Thoracic aorta (tissue), 2 donors: ENCODE measurements at regions not wholly inside any gene's neighbourhood (a gene's known extent, or its start where the extent isn't known, plus 50 kb on each side); places are given as distances from the start of the nearest gene placed in this dataset.

ENCODE experiments used
- ATAC-seq: fragments of 150-250 bp; one replicate; pipeline ENCODE4 v1.8.0; 2017; ENCODE audit warnings: low read depth; ENCODE audit not compliant: insufficient number of reproducible peaks, low FRiP score
- DNase-seq: peaks from one replicate; pipeline ENCODE4 v3.0.0-alpha.2; 2020; ENCODE audit warnings: low spot score
- H3K27ac ChIP-seq, 2 donors: fragments of 200-600 bp; sonication (generic); 1 replicate in 1 of 2; 2 replicates in 1 of 2; pipeline ENCODE4 v1.5.1; 2016; ENCODE audit warnings: mild to moderate bottlenecking in 2 of 2, moderate library complexity in 2 of 2
- H3K27me3 ChIP-seq: fragments of 200-600 bp; sonication (generic); replicated peaks from 2 replicates; pipeline ENCODE4 v1.6.0; 2016; ENCODE audit warnings: mild to moderate bottlenecking; ENCODE audit not compliant: insufficient read depth
- H3K36me3 ChIP-seq: fragments of 200-600 bp; sonication (generic); one replicate; pipeline ENCODE4 v1.5.1; 2016
- H3K4me1 ChIP-seq, 2 donors: fragments of 200-600 bp; sonication (generic); 1 replicate in 1 of 2; 2 replicates in 1 of 2; pipeline versions ENCODE4 v1.5.1 to v1.6.0; 2016; ENCODE audit warnings: low read depth in 2 of 2, mild to moderate bottlenecking in 1 of 2; ENCODE audit not compliant: control insufficient read depth in 1 of 2
- H3K4me3 ChIP-seq: fragments of 200-600 bp; sonication (generic); 2 replicates; pipeline ENCODE4 v1.5.1; 2016; ENCODE audit warnings: mild to moderate bottlenecking
- H3K9me3 ChIP-seq: fragments of 200-600 bp; sonication (generic); 2 replicates; pipeline ENCODE4 v1.5.1; 2016
- TF ChIP-seq, protein P1 (sequence below): fragments of 200-600 bp; sonication (generic); IDR thresholded peaks from one replicate; pipeline ENCODE4 v1.5.1; 2019; ENCODE audit warnings: antibody characterized with exemption

DNA sequence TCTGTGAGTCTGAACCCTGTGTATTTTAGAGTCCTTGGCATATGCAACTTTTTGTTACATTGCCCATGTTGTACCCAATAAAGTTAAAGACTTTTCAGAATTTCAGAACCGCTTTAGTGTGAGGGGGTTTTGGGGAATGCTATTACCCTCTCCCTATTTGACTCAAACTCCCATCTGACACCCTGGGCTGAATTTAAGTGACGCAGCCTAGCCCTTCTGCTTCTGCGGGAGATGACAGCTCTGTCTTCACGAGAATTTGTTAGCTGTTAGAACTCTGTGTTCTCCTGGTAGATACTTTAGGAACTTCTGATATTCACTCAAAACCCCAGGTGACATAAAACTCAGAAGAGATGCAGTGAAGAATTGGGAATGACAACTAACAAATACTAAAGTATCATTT is 500.6 kb upstream of the ID4 start:
- Histone ChIP-seq H3K27me3 (no peaks in the 10 kb centered on the region), H3K27ac (no peak overlapping the region), H3K4me3 (no peak overlapping the region), H3K36me3 (no peaks in the 10 kb centered on the region), H3K9me3 (no peaks in the 10 kb centered on the region), H3K4me1 (no peaks in the 10 kb centered on the region)
- DNase-seq = no peak
- no peak for ATAC-seq
- TF ChIP-seq, protein P1, sequence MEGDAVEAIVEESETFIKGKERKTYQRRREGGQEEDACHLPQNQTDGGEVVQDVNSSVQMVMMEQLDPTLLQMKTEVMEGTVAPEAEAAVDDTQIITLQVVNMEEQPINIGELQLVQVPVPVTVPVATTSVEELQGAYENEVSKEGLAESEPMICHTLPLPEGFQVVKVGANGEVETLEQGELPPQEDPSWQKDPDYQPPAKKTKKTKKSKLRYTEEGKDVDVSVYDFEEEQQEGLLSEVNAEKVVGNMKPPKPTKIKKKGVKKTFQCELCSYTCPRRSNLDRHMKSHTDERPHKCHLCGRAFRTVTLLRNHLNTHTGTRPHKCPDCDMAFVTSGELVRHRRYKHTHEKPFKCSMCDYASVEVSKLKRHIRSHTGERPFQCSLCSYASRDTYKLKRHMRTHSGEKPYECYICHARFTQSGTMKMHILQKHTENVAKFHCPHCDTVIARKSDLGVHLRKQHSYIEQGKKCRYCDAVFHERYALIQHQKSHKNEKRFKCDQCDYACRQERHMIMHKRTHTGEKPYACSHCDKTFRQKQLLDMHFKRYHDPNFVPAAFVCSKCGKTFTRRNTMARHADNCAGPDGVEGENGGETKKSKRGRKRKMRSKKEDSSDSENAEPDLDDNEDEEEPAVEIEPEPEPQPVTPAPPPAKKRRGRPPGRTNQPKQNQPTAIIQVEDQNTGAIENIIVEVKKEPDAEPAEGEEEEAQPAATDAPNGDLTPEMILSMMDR = no peak

GRCh38 chr6:19337101-19337500 is 500.1 kb upstream of the ID4 start:
- Histone ChIP-seq H3K9me3 (no peaks in the 10 kb centered on the region), H3K4me1 (no peaks in the 10 kb centered on the region), H3K4me3 (no peak overlapping the region), H3K27me3 (no peaks in the 10 kb centered on the region), H3K27ac (no peak overlapping the region), H3K36me3 (no peaks in the 10 kb centered on the region)
- DNase-seq (no peak), ATAC-seq (no peak)
- TF ChIP-seq, protein P1 = no peak

GRCh38 chr6:19342616-19343015 is 494.6 kb upstream of the ID4 start:
- ATAC-seq = no peak
- no peak for DNase-seq
- Histone ChIP-seq H3K36me3 (no peaks in the 10 kb centered on the region), H3K4me1 (no peaks in the 10 kb centered on the region), H3K27ac (no peak overlapping the region), H3K27me3 (no peaks in the 10 kb centered on the region), H3K9me3 (peaks cover 3% of the 10 kb centered on the region), H3K4me3 (no peak overlapping the region)
- TF ChIP-seq, protein P1 = no peak

GRCh38 chr6:19349429-19349828 is 487.7 kb upstream of the ID4 start:
- Histone ChIP-seq H3K4me1 (no peaks in the 10 kb centered on the region), H3K36me3 (no peaks in the 10 kb centered on the region), H3K27me3 (no peaks in the 10 kb centered on the region), H3K27ac (no peak overlapping the region), H3K9me3 (peaks cover 6% of the 10 kb centered on the region), H3K4me3 (no peak overlapping the region)
- DNase-seq (no peak), ATAC-seq (no peak)
- TF ChIP-seq, protein P1 = no peak

- H3K27ac ChIP-seq = no peak overlapping the region
- H3K4me3 ChIP-seq = no peak overlapping the region
- H3K27me3 ChIP-seq = no peaks in the 10 kb centered on the region
- no peaks in the 10 kb centered on the region for H3K4me1 ChIP-seq
- TF ChIP-seq, protein P1 = no peak
- no peak for ATAC-seq
- no peak for DNase-seq
- H3K9me3 ChIP-seq = peaks cover 6% of the 10 kb centered on the region
- H3K36me3 ChIP-seq = no peaks in the 10 kb centered on the region
Measured at GRCh38 chr6:19354181-19354580, 483.0 kb upstream of the ID4 start.
